ENCODE measurements at regions not wholly inside any gene's neighbourhood (a gene's known extent, or its start where the extent isn't known, plus 50 kb on each side); places are given as distances from the start of the nearest gene placed in this dataset.

- WGBS, 2 donors (ENCODE audit: low coverage in 1 of 2), result 30 to 100% methylated on average over 1 of the region's 1 CpG
- H3K4me1 ChIP-seq, result no peaks in the 10 kb centered on the region
- H3K9me3 ChIP-seq, result no peaks in the 10 kb centered on the region
- H3K27me3 ChIP-seq, result no peaks in the 10 kb centered on the region
- ATAC-seq, result no peak
- H3K27ac ChIP-seq, result no peak overlapping the region
- H3K36me3 ChIP-seq, result no peaks in the 10 kb centered on the region
- no peak overlapping the region for H3K4me3 ChIP-seq
- TF ChIP-seq CTCF (IDR thresholded peaks at IDR 0.05), result no peak
- TF ChIP-seq POLR2A (IDR thresholded peaks at IDR 0.05), result no peak
- TF ChIP-seq POLR2AphosphoS5 (IDR thresholded peaks at IDR 0.05), result no peak
- no peak for TF ChIP-seq EP300 (IDR thresholded peaks at IDR 0.05)
Observed at GRCh38 chr17:13734880-13735279, 133.2 kb upstream of the HS3ST3A1 start.

DNA sequence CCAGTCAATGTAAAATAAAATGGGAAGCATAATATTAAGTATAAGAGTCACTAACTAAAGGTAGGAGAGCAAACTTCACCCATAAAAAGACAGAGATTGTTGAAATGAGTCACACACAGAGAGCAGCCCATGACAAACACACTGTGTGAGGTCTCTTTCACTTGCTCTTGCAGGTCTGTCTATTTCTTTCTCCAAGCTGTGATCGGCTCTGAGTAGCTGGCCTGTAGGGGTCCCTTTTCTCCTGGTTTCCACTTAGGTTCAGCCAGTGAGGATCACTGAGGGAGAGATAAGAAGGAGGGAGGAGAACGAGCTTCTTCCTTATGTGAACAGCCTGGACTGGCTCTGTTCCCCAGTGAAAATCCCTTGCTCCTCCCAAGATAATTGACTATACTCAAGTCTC lies 133.7 kb upstream of the HS3ST3A1 start:
- ATAC-seq, result no peak
- no peaks in the 10 kb centered on the region for H3K9me3 ChIP-seq
- no peaks in the 10 kb centered on the region for H3K27me3 ChIP-seq
- H3K27ac ChIP-seq, result no peak overlapping the region
- no peaks in the 10 kb centered on the region for H3K36me3 ChIP-seq
- TF ChIP-seq POLR2AphosphoS5 (IDR thresholded peaks at IDR 0.05) (no peak), POLR2A (IDR thresholded peaks at IDR 0.05) (no peak), EP300 (IDR thresholded peaks at IDR 0.05) (no peak), CTCF (IDR thresholded peaks at IDR 0.05) (no peak)
- H3K4me1 ChIP-seq, result no peaks in the 10 kb centered on the region
- no peak overlapping the region for H3K4me3 ChIP-seq
- WGBS, 2 donors (ENCODE audit: low coverage in 1 of 2), result 35 to 46% methylated on average over 2 of the region's 2 CpGs

DNA sequence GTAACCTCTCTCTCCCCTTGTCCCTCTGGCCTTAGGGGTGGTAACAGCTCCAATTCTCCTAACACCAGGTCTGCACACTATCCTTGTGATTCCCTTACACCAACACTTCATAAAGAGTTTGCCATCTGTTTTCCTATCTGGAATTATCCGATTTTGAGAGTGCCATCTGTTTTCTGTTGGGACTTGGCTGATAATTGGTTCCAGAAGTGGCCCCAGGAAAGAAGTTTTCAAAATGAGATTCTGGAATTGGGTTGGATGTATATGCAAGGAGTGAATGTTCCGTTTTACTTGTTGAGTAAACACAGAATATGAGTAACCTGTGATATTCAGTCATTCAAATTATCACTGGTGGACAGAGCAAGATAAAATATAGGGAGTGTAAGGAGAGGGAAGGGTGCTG lies 134.1 kb upstream of the HS3ST3A1 start:
- Histone ChIP-seq H3K4me1 (no peaks in the 10 kb centered on the region), H3K36me3 (no peaks in the 10 kb centered on the region), H3K4me3 (no peak overlapping the region), H3K9me3 (no peaks in the 10 kb centered on the region), H3K27ac (no peak overlapping the region), H3K27me3 (no peaks in the 10 kb centered on the region)
- WGBS, 2 donors (ENCODE audit: low coverage in 1 of 2), result 64 to 70% methylated on average over 2 of the region's 2 CpGs
- TF ChIP-seq EP300 (IDR thresholded peaks at IDR 0.05) (no peak), CTCF (IDR thresholded peaks at IDR 0.05) (no peak), POLR2AphosphoS5 (IDR thresholded peaks at IDR 0.05) (no peak), POLR2A (IDR thresholded peaks at IDR 0.05) (no peak)
- no peak for ATAC-seq

DNA sequence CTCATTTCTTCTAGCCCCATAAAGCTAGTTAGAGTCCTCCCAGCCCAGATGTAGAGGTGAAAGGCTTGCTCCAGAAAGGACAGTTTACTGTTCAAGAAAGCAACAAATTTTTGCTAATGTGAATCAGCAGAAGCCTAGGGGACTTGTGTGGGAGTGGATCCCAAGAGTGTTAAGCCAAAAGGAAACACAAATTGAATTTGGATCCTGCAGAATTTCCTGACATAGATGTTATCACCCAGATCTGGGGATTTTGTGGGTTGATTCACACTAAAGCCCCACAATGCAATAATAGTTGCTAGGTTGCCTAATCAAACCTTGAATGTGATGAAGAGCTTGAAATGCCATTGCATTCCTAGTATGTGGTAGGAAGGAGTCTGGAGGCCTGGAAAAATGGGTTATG lies 135.2 kb upstream of the HS3ST3A1 start:
- no peaks in the 10 kb centered on the region for H3K36me3 ChIP-seq
- ATAC-seq, result no peak
- no peaks in the 10 kb centered on the region for H3K4me1 ChIP-seq
- no peaks in the 10 kb centered on the region for H3K27me3 ChIP-seq
- no peak overlapping the region for H3K4me3 ChIP-seq
- no peaks in the 10 kb centered on the region for H3K9me3 ChIP-seq
- H3K27ac ChIP-seq, result no peak overlapping the region
- no peak for TF ChIP-seq POLR2A (IDR thresholded peaks at IDR 0.05)
- no peak for TF ChIP-seq POLR2AphosphoS5 (IDR thresholded peaks at IDR 0.05)
- no peak for TF ChIP-seq CTCF (IDR thresholded peaks at IDR 0.05)
- TF ChIP-seq EP300 (IDR thresholded peaks at IDR 0.05), result no peak

- TF ChIP-seq POLR2AphosphoS5 (IDR thresholded peaks at IDR 0.05) (no peak), POLR2A (IDR thresholded peaks at IDR 0.05) (no peak), EP300 (IDR thresholded peaks at IDR 0.05) (no peak), CTCF (IDR thresholded peaks at IDR 0.05) (no peak)
- Histone ChIP-seq H3K9me3 (no peaks in the 10 kb centered on the region), H3K27ac (no peak overlapping the region), H3K4me1 (no peaks in the 10 kb centered on the region), H3K4me3 (no peak overlapping the region), H3K36me3 (no peaks in the 10 kb centered on the region), H3K27me3 (no peaks in the 10 kb centered on the region)
- 78 to 89% methylated on average over 3 of the region's 3 CpGs for WGBS, 2 donors (ENCODE audit: low coverage in 1 of 2)
- ATAC-seq, result no peak
Observed at GRCh38 chr17:13740686-13741085, 139.0 kb upstream of the HS3ST3A1 start.

All from gastroesophageal sphincter (tissue), 4 donors.